HCT116 (cell line): ENCODE measurements at regions not wholly inside any gene's neighbourhood (a gene's known extent, or its start where the extent isn't known, plus 50 kb on each side); places are given as distances from the start of the nearest gene placed in this dataset.

Source experiments
- ATAC-seq: fragments of 200-7000 bp; cut with Tn5 transposase; 2 replicates; pipeline ENCODE4 v1.9.1; 2020; ENCODE audit warnings: mild to moderate bottlenecking, moderate library complexity
- BruUV-seq: library from RNA; stranded (reverse); fragments of 400-500 nt; replicated peaks from 2 replicates; lab custom pipeline; 2021; lab: Mats Ljungman, UMichigan
- CTCF ChIA-PET: fragments of 300-600 bp; sonication (Branson Sonifier 250); formaldehyde crosslinking; loops from one replicate; lab custom pipeline; 2021; ENCODE audit warnings: antibody characterized with exemption; lab: Charles Lee
- POLR2A ChIA-PET: fragments of 300-600, 350-600 bp; sonication (Branson Sonifier 250); formaldehyde crosslinking; loops from one replicate; lab custom pipeline; 2021; ENCODE audit warnings: antibody characterized with exemption; lab: Charles Lee
- RAD21 ChIA-PET, 2 experiments: fragments of 300-600 bp; sonication (Branson Sonifier 250); formaldehyde crosslinking; loops; one replicate each; lab custom pipeline; 2023; ENCODE audit warnings: low total read pairs in 2 of 2; ENCODE audit not compliant: uncharacterized antibody in 2 of 2, unreplicated experiment in 2 of 2, low non-redundant PET in 1 of 2; lab: Charles Lee
- DNase-seq: peaks from one replicate; pipeline ENCODE4 v3.0.0-alpha.2; 2010; ENCODE audit warnings: low read depth, low spot score
- H2AFZ ChIP-seq: fragments of 200-600 bp; shearing (Covaris generic), sonication (generic); 2 replicates; pipeline ENCODE4 v1.6.1; 2017; ENCODE audit warnings: low read depth, mixed run types, mixed read lengths, antibody characterized with exemption, low read length; ENCODE audit not compliant: poor library complexity, severe bottlenecking
- H3K27ac ChIP-seq: 2 replicates; pipeline ENCODE4 v1.5.1; 2012; ENCODE audit warnings: low read depth, low read length
- H3K27me3 ChIP-seq: fragments of 200-600 bp; sonication (generic); 2 replicates; pipeline ENCODE4 v1.6.1; 2016; ENCODE audit warnings: mixed run types, low read length, mixed read lengths; ENCODE audit not compliant: insufficient read depth
- H3K36me3 ChIP-seq, 2 experiments: fragments of 200-500 bp in 1 of 2; fragments of 200-600 bp in 1 of 2; sonication (Bioruptor generic) in 1 of 2; sonication (generic) in 1 of 2; 2 replicates each; pipeline versions ENCODE4 v1.5.1 to v1.6.1; 2014 to 2016; ENCODE audit warnings: low read length in 2 of 2, inconsistent platforms in 1 of 2, mixed read lengths in 1 of 2, mixed run types in 1 of 2; ENCODE audit not compliant: insufficient read depth in 2 of 2, control insufficient read depth in 1 of 2
- H3K4me1 ChIP-seq, 2 experiments: fragments of 200-600 bp in 1 of 2; sonication (generic) in 1 of 2; 2 replicates each; pipeline versions ENCODE4 v1.5.1 to v1.6.1; 2012 to 2017; ENCODE audit warnings: low read length in 2 of 2, inconsistent platforms in 1 of 2, mild to moderate bottlenecking in 1 of 2, mixed read lengths in 1 of 2, mixed run types in 1 of 2, moderate library complexity in 1 of 2; ENCODE audit not compliant: insufficient read depth in 2 of 2, control insufficient read depth in 1 of 2
- H3K4me2 ChIP-seq: fragments of 200-600 bp; sonication (generic); 2 replicates; pipeline ENCODE4 v1.6.1; 2017; ENCODE audit warnings: mixed run types, low read length, mixed read lengths
- H3K4me3 ChIP-seq, 2 experiments: fragments of 200-600 bp in 1 of 2; sonication (generic) in 1 of 2; replicated peaks in 1 of 2; 2 replicates each; pipeline ENCODE4 v1.5.1; 2011 to 2016; ENCODE audit warnings: low read length in 2 of 2, control low read depth in 1 of 2, low read depth in 1 of 2, mild to moderate bottlenecking in 1 of 2, mixed read lengths in 1 of 2, mixed run types in 1 of 2
- H3K79me2 ChIP-seq: fragments of 200-600 bp; sonication (generic); 2 replicates; pipeline ENCODE4 v1.6.1; 2017; ENCODE audit warnings: mild to moderate bottlenecking, mixed run types, low read length, moderate library complexity, mixed read lengths; ENCODE audit not compliant: insufficient read depth
- H3K9ac ChIP-seq: fragments of 200-600 bp; sonication (generic); 2 replicates; pipeline ENCODE4 v1.6.1; 2016; ENCODE audit warnings: low read length, mixed read lengths
- H3K9me2 ChIP-seq: fragments of 200-600 bp; sonication (generic), shearing (Covaris generic); 2 replicates; pipeline ENCODE4 v1.6.1; 2017; ENCODE audit warnings: mixed run types, mild to moderate bottlenecking, moderate library complexity; ENCODE audit not compliant: insufficient read depth
- H3K9me3 ChIP-seq, 2 experiments: fragments of 200-500 bp in 1 of 2; fragments of 200-600 bp in 1 of 2; sonication (Bioruptor generic) in 1 of 2; sonication (generic) in 1 of 2; 2 replicates each; pipeline ENCODE4 v1.6.1; 2014 to 2017; ENCODE audit warnings: low read length in 2 of 2, mixed read lengths in 2 of 2, inconsistent platforms in 1 of 2, low read depth in 1 of 2, mild to moderate bottlenecking in 1 of 2, mixed run types in 1 of 2, moderate library complexity in 1 of 2; ENCODE audit not compliant: control insufficient read depth in 1 of 2, insufficient read depth in 1 of 2
- H4K20me1 ChIP-seq: fragments of 200-600 bp; sonication (generic), shearing (Covaris generic); 2 replicates; pipeline ENCODE4 v1.6.1; 2017; ENCODE audit warnings: mixed run types, mild to moderate bottlenecking, moderate library complexity; ENCODE audit not compliant: insufficient read depth
- CEBPB ChIP-seq: IDR thresholded peaks from 2 replicates; pipeline ENCODE4 v1.6.1; 2012; ENCODE audit warnings: low read depth
- CTCF ChIP-seq, 3 experiments: fragments of 200-600 bp in 1 of 3; sonication (generic) in 1 of 3; IDR thresholded peaks in 2 of 3; conservative IDR thresholded peaks in 1 of 3; 2 replicates each; pipeline ENCODE4 v1.5.1; 2012 to 2017; ENCODE audit warnings: low read depth in 2 of 3, low read length in 2 of 3, antibody characterized with exemption in 1 of 3, borderline replicate concordance in 1 of 3, control low read depth in 1 of 3, mild to moderate bottlenecking in 1 of 3, mixed read lengths in 1 of 3, mixed run types in 1 of 3, moderate library complexity in 1 of 3; ENCODE audit not compliant: insufficient read depth in 1 of 3
- EGR1 ChIP-seq: IDR thresholded peaks from 2 replicates; pipeline ENCODE4 v1.6.1; 2012; ENCODE audit warnings: low read depth
- EZH2 ChIP-seq: fragments of 200-600 bp; sonication (generic); IDR thresholded peaks from 2 replicates; pipeline ENCODE4 v1.6.1; 2017; ENCODE audit warnings: antibody characterized with exemption, mixed run types
- FOSL1 ChIP-seq: IDR thresholded peaks from 2 replicates; pipeline ENCODE4 v1.6.1; 2012; ENCODE audit warnings: low read depth
- JUND ChIP-seq: IDR thresholded peaks from 2 replicates; pipeline ENCODE4 v1.6.1; 2012
- MAX ChIP-seq: IDR thresholded peaks from 2 replicates; pipeline ENCODE4 v1.6.1; 2012
- POLR2A ChIP-seq: IDR thresholded peaks from 2 replicates; pipeline ENCODE4 v1.7.0; 2011; ENCODE audit warnings: borderline replicate concordance; ENCODE audit not compliant: insufficient read depth, insufficient read length; ENCODE audit errors: extremely low read depth
- RAD21 ChIP-seq: IDR thresholded peaks from 2 replicates; pipeline ENCODE4 v1.6.1; 2012; ENCODE audit warnings: low read depth, mild to moderate bottlenecking
- SP1 ChIP-seq: IDR thresholded peaks from 2 replicates; pipeline ENCODE4 v1.6.1; 2012; ENCODE audit warnings: low read depth
- SRF ChIP-seq: IDR thresholded peaks from 2 replicates; pipeline ENCODE4 v1.6.1; 2012; ENCODE audit warnings: low read depth
- YY1 ChIP-seq: IDR thresholded peaks from 2 replicates; pipeline ENCODE4 v1.6.1; 2011; ENCODE audit warnings: low read length, low read depth, moderate library complexity, mild to moderate bottlenecking; ENCODE audit not compliant: insufficient replicate concordance; ENCODE audit errors: extremely low read depth
- ZBTB33 ChIP-seq: IDR thresholded peaks from 2 replicates; pipeline ENCODE4 v1.6.1; 2011; ENCODE audit warnings: mild to moderate bottlenecking, low read length, moderate library complexity; ENCODE audit not compliant: insufficient replicate concordance; ENCODE audit errors: extremely low read depth
- ZFX ChIP-seq: fragments of 450-650 bp; IDR thresholded peaks from 2 replicates; pipeline ENCODE4 v1.6.1; 2017
- intact Hi-C: fragments of 100-400 bp; cut with micrococcal nuclease; formaldehyde crosslinking; loops from 2 replicates; pipeline ENCODE4 v1.10.0; 2022

- Histone ChIP-seq H3K9me2 (no peaks in the 10 kb centered on the region), H3K9me3 (no peaks in the 10 kb centered on the region), H3K27ac (no peak overlapping the region), H3K4me3 (no peak overlapping the region), H3K4me1 (no peaks in the 10 kb centered on the region), H3K27me3 (no peaks in the 10 kb centered on the region), H2AFZ (peak overlapping the region; percentile 37), H3K36me3 (no peaks in the 10 kb centered on the region), H3K9ac (no peak overlapping the region), H3K4me2 (no peak overlapping the region), H4K20me1 (no peaks in the 10 kb centered on the region), H3K79me2 (no peaks in the 10 kb centered on the region)
- POLR2A ChIA-PET: no interaction called here
- RAD21 ChIA-PET: no interaction called here
- DNase-seq (no peak), ATAC-seq (no peak)
- no TSS peak for BruUV-seq
- CTCF ChIA-PET: no interaction called here
- TF ChIP-seq CTCF (IDR thresholded peaks at IDR 0.05 in 2 of 3, conservative IDR thresholded peaks at IDR 0.05 in 1 of 3; ENCODE audit: borderline replicate concordance in 1 of 3, insufficient read depth in 1 of 3, low read depth in 2 of 3, low read length in 2 of 3) (no peak), SP1 (no peak), SRF (no peak)
- intact Hi-C loops: no loop called here
These were observed 347.0 kb upstream of the HSF2 start for GRCh38 chr6:122052346-122052900.

GRCh38 chr6:122059918-122060317, 339.5 kb upstream of the HSF2 start:
- Histone ChIP-seq H3K27me3 (no peaks in the 10 kb centered on the region), H3K4me2 (no peak overlapping the region), H3K79me2 (no peaks in the 10 kb centered on the region), H3K9ac (no peak overlapping the region), H2AFZ (no peak overlapping the region), H3K4me3 (no peak overlapping the region), H3K9me3 (no peaks in the 10 kb centered on the region), H3K36me3 (no peaks in the 10 kb centered on the region), H3K4me1 (no peaks in the 10 kb centered on the region), H3K27ac (no peak overlapping the region), H3K9me2 (no peaks in the 10 kb centered on the region), H4K20me1 (no peaks in the 10 kb centered on the region)
- POLR2A ChIA-PET: interaction anchor here (0.7 kb wide), 1 partner anchor 11 kb away, joined by 3 read pairs; no protein-coding TSS in a partner anchor
- ATAC-seq (no peak), DNase-seq (no peak)
- intact Hi-C loops: no loop called here
- no TSS peak for BruUV-seq
- RAD21 ChIA-PET: no interaction called here
- CTCF ChIA-PET: no interaction called here
- TF ChIP-seq EZH2: no peak
- no peak for TF ChIP-seq CEBPB
- TF ChIP-seq SP1: no peak
- TF ChIP-seq CTCF (IDR thresholded peaks at IDR 0.05 in 2 of 3, conservative IDR thresholded peaks at IDR 0.05 in 1 of 3; ENCODE audit: borderline replicate concordance in 1 of 3, insufficient read depth in 1 of 3, low read depth in 2 of 3, low read length in 2 of 3): no peak
- TF ChIP-seq EGR1: no peak
- TF ChIP-seq ZBTB33: no peak
- no peak for TF ChIP-seq MAX
- TF ChIP-seq YY1: no peak
- TF ChIP-seq FOSL1: no peak
- TF ChIP-seq POLR2A: no peak
- TF ChIP-seq SRF: no peak
- TF ChIP-seq ZFX: no peak
- TF ChIP-seq RAD21: no peak
- no peak for TF ChIP-seq JUND
